ENCODE measurements at regions not wholly inside any gene's neighbourhood (a gene's known extent, or its start where the extent isn't known, plus 50 kb on each side); places are given as distances from the start of the nearest gene placed in this dataset.

GRCh38 chr2:39550701-39551285 is 113.7 kb upstream of the MAP4K3 start (continued):
- TF ChIP-seq ZNF180 (CRISPR knock-in tag; IDR thresholded peaks at IDR 0.05; ENCODE audit: borderline replicate concordance, low read depth) (no peak), ZNF17 (CRISPR knock-in tag; IDR thresholded peaks at IDR 0.05) (no peak), ATAD3A (CRISPR knock-in tag; IDR thresholded peaks at IDR 0.05) (no peak), CEBPB (IDR thresholded peaks at IDR 0.05; ENCODE audit: borderline replicate concordance, low read depth, low read length) (peak; percentile 77), ZNF230 (CRISPR knock-in tag; IDR thresholded peaks at IDR 0.05) (peak; percentile 62; the same call in 1 of the 2 replicates), SATB2 (CRISPR knock-in tag; IDR thresholded peaks at IDR 0.05) (no peak), ZFY (CRISPR knock-in tag; IDR thresholded peaks at IDR 0.05) (peak; percentile 59), ZNF30 (CRISPR knock-in tag; IDR thresholded peaks at IDR 0.05) (no peak), CEBPZ (IDR thresholded peaks at IDR 0.05; ENCODE audit: low read length) (no peak), NFYB (CRISPR knock-in tag; IDR thresholded peaks at IDR 0.05) (no peak), NFE2 (CRISPR knock-in tag; IDR thresholded peaks at IDR 0.05) (no peak; the same call in 1 of the 2 replicates), ZC3H13 (CRISPR knock-in tag; IDR thresholded peaks at IDR 0.05) (0 out of 2 replicates have a peak, but pooled peaks have one; percentile 27), ZNF614 (CRISPR knock-in tag; IDR thresholded peaks at IDR 0.05; ENCODE audit: borderline replicate concordance) (peak; percentile 99), ZNF772 (CRISPR knock-in tag; IDR thresholded peaks at IDR 0.05) (peak; percentile 96), SMARCE1 (IDR thresholded peaks at IDR 0.05; ENCODE audit: borderline replicate concordance) (peak; percentile 79; the same call in 1 of the 2 replicates), KDM4B (CRISPR knock-in tag; IDR thresholded peaks at IDR 0.05) (peak; percentile 98), FLYWCH1 (CRISPR knock-in tag; IDR thresholded peaks at IDR 0.05) (no peak), RNF219 (CRISPR knock-in tag; IDR thresholded peaks at IDR 0.05) (0 out of 2 replicates have a peak, but pooled peaks have one; percentile 57)
- TF ChIP-seq, protein P1, sequence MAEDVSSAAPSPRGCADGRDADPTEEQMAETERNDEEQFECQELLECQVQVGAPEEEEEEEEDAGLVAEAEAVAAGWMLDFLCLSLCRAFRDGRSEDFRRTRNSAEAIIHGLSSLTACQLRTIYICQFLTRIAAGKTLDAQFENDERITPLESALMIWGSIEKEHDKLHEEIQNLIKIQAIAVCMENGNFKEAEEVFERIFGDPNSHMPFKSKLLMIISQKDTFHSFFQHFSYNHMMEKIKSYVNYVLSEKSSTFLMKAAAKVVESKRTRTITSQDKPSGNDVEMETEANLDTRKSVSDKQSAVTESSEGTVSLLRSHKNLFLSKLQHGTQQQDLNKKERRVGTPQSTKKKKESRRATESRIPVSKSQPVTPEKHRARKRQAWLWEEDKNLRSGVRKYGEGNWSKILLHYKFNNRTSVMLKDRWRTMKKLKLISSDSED (CRISPR knock-in tag; IDR thresholded peaks at IDR 0.05), result no peak
- TF ChIP-seq, protein P2, sequence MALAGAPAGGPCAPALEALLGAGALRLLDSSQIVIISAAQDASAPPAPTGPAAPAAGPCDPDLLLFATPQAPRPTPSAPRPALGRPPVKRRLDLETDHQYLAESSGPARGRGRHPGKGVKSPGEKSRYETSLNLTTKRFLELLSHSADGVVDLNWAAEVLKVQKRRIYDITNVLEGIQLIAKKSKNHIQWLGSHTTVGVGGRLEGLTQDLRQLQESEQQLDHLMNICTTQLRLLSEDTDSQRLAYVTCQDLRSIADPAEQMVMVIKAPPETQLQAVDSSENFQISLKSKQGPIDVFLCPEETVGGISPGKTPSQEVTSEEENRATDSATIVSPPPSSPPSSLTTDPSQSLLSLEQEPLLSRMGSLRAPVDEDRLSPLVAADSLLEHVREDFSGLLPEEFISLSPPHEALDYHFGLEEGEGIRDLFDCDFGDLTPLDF (CRISPR knock-in tag; IDR thresholded peaks at IDR 0.05), result peak; percentile 43; the same call in 1 of the 2 replicates
- TF ChIP-seq, protein P3, sequence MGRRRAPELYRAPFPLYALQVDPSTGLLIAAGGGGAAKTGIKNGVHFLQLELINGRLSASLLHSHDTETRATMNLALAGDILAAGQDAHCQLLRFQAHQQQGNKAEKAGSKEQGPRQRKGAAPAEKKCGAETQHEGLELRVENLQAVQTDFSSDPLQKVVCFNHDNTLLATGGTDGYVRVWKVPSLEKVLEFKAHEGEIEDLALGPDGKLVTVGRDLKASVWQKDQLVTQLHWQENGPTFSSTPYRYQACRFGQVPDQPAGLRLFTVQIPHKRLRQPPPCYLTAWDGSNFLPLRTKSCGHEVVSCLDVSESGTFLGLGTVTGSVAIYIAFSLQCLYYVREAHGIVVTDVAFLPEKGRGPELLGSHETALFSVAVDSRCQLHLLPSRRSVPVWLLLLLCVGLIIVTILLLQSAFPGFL (CRISPR knock-in tag; IDR thresholded peaks at IDR 0.05), result no peak
